OCI-LY1 (cell line): ENCODE measurements at regions not wholly inside any gene's neighbourhood (a gene's known extent, or its start where the extent isn't known, plus 50 kb on each side); places are given as distances from the start of the nearest gene placed in this dataset.

Experiments used
- CTCF ChIP-seq: fragments of 200-600 bp; sonication (generic), shearing (Covaris generic); IDR thresholded peaks from 2 replicates; pipeline ENCODE4 v1.5.1; 2017; ENCODE audit warnings: mild to moderate bottlenecking, antibody characterized with exemption, low read length, moderate library complexity, mixed read lengths
- EZH2 ChIP-seq: fragments of 200-600 bp; sonication (generic), shearing (Covaris generic); IDR thresholded peaks from 2 replicates; pipeline ENCODE4 v1.8.0; 2017; ENCODE audit warnings: borderline replicate concordance, mixed run types, mild to moderate bottlenecking, antibody characterized with exemption, low read length, moderate library complexity, mixed read lengths

GRCh38 chr14:98404811-98405210 lies 867.2 kb downstream of the BCL11B start:
- TF ChIP-seq EZH2 (no peak), CTCF (no peak)
